NCI-H146 treated with DMSO at 0.1 percent for 48 hours (cell line): ENCODE measurements at regions not wholly inside any gene's neighbourhood (a gene's known extent, or its start where the extent isn't known, plus 50 kb on each side); places are given as distances from the start of the nearest gene placed in this dataset.
"Not testable (repeated sequence)": the region's sequence is repeated elsewhere in the genome, so short reads cannot be mapped to it uniquely, and the experiment has no call there.

Source experiments
- DNase-seq: peaks from one replicate; lab custom pipeline; 2025; ENCODE audit not compliant: unreplicated experiment; lab: John Stamatoyannopoulos, UW

- DNase-seq: peak; percentile 72
Measured at GRCh38 chr6:166703149-166703710, 76.2 kb upstream of the RPS6KA2 start.

DNA sequence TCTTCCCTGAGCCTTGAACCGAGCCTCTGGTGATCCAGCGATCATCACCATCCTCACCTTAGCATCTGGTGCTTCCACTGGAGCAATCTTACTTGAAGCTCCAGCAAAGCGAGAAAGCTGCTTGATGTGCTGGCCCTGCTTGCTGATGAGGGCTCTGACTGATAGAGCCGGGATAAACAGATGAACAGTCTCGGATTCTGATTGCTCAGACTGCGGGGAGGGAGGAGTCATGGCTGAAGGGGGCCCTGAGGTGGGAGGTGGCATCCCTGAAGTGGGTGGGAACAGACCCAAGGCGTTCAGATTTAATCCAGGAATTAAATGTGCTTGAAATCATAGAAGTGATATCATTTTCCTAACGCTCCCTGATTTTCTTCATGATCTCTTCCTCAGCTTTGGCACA, 74.4 kb upstream of the RPS6KA2 start:
- not testable (repeated sequence) for DNase-seq

DNA sequence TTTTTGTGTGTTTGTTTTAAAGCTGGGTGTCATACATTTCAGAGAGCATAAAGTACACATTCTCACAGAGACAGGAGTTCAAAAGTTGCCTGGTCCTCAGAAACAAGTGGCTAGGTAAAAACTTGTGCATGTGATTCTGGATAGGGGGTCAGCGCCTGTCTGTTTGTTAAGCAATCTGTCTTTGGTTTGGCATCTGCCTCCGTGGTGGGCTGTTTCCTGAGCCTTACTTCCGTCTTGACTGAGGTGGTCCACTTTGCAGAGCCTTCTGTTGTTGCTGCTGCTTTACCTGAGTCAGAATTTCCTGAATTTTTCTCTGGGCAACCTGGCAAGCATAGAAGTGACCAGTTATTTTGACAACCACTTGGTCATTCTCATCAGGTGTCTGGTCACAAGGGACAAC, 73.8 kb upstream of the RPS6KA2 start:
- not testable (repeated sequence) for DNase-seq

DNA sequence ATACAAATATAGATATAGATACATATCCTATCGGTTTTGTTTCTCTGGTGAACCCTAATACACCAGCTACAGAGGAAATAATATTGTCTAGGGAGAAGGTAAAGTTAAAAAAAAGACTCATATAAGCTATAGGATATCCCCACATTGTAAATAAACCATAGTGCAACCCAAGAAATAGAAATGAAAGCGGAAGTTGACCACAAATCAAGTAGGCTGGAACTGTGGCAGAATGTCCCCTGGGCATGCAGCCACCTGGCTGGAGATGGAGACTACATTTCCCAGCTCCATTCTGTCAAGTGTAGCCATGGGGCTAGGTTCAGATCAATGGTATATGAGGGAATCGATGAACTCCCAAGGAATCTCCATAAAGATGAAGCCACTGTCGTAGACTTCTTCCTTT, 70.1 kb upstream of the RPS6KA2 start:
- DNase-seq: no peak

DNA sequence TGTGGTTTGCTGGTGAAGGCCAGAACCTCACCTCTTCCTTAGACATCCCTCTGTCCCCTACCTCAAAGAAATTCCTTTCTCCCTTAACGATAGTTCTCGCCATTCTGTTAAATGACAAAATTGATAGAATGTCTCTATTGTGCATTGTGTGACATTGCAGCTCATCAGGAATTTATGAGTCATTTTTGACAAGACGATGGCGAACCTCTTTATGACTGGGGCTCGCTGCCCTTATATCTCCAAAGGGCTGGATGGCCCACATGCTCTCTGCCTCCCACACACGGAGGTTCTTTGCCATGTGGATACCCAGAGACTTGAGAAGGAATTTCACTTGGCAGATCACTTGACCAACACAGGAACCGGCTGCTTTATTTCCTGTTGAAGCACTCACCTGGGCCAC, 66.8 kb upstream of the RPS6KA2 start:
- DNase-seq: no peak

GRCh38 chr6:166692723-166693302, 65.8 kb upstream of the RPS6KA2 start:
- DNase-seq: no peak

GRCh38 chr6:166691746-166692145, 64.7 kb upstream of the RPS6KA2 start:
- no peak for DNase-seq

DNA sequence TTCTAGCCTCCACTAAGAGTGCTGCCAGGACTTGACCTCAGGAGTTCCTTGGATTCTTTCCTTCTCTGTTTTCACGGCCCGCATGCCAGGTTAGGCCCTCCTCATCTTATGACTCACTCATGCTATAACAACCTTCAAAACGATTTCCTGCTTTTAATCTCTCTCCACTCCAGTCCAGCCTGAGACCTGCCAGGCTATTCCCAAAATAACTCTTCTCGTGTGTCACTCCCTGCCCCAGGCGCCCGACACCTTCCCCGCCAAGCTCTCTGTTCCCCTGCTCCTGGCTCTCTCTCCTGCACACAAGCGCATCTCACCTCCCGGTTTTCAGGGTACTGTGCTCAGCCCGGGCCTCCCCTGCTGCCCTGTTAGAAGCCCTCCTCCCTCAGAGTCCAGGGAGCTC, 64.1 kb upstream of the RPS6KA2 start:
- no peak for DNase-seq

- DNase-seq: no peak
Measured at GRCh38 chr6:166689687-166690086, 62.6 kb upstream of the RPS6KA2 start.

GRCh38 chr6:166688901-166689300, 61.9 kb upstream of the RPS6KA2 start:
- DNase-seq: no peak

- no peak for DNase-seq
Measured at GRCh38 chr6:166687879-166688205, 60.8 kb upstream of the RPS6KA2 start.

DNA sequence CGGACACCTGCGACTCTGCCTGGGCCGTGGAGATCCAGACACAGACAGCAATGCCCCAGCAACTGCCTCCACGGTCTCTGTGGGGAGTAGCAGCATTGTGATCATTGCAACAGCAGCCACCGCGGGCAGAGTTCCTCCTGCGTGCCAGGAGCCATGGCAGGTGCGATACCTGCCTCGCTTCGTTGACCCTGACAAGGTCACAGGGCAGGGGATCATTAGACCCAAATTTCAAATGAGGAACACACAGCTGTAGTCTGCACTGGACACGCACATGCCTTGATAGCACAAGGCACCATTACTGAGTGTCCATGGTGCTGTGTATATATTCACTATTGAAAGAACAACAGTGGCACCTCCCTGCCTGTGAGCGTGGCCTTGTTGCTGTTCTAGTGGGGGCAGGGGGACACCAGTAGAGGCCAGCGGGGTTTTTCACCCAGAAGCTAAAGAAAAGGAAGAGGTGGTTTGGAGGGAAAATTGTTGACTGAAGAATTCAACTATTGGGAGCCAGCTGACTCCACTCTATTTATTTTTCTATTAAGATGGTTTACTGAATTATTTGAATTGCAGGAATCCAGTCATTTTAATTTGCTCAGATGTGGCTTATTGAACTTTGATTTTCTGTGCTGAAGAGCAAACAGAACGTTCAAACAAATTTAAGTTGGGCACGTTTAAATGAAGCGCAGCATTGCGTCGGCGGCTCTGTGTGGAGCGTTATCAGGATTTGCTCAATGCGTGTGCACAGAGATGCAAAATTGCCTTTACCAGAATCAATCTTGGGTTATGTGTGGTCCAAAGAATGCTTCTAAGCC, 60.2 kb upstream of the RPS6KA2 start:
- DNase-seq: peak; percentile 18

DNA sequence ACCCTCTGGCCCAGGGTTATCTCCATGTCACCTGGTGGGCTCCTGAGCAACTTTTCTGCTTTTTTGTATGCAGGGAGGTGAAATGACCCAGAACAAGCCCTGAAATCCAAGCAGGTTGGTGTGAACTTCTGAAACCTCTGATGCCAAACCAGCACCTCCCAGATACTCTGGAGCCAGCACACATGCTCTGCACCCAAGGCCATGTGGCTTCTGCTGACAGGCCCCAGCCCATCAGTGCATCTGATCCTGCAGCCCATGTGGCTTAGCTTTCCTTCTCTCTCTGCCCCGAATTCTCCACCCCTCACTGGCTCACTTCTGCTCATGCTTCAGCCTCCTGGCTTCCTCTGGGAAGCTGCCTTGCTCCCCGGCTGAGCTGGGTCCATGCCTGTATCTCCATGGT, 59.3 kb upstream of the RPS6KA2 start:
- no peak for DNase-seq

DNA sequence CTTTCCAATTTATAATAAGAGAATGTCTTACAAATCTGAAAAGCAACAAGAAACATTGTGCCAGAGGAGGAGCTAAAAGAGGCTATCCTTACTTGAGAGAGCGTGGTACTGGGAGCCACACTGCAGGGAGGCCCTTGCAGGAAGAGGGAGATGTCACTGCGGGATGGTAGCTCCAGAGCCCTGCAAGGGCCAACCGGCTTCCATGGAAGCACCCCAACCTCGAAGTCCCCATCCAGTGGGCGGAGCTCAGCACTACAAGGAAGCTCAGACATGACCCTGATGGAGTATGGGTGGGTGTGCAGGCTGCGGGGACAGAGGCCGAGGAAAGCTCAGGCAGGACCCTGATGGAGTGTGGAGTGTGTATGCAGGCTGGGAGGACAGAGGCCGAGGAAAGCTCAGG, 57.8 kb upstream of the RPS6KA2 start:
- DNase-seq: no peak

GRCh38 chr6:166684170-166684569, 57.1 kb upstream of the RPS6KA2 start:
- DNase-seq: no peak

DNA sequence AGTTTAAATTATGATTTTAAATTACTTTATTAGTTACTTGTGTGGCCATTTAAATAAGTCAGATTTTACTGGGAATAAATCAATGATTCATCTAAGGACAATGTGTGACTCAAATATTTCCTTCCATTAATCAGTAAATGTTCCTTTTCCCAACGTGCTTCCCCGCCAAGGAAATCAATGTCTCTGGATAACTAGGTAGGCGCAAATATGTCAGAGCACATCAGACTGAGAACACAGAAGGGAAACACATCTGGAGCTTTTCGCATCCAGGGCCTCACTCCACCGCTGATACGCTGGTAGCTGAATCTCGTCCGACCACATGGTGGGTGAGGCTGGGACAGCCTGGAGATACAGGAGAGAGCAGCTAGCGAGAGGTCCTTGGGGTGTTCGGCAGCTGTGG, 56.4 kb upstream of the RPS6KA2 start:
- no peak for DNase-seq

- DNase-seq: no peak
Measured at GRCh38 chr6:166679566-166679965, 52.5 kb upstream of the RPS6KA2 start.

DNA sequence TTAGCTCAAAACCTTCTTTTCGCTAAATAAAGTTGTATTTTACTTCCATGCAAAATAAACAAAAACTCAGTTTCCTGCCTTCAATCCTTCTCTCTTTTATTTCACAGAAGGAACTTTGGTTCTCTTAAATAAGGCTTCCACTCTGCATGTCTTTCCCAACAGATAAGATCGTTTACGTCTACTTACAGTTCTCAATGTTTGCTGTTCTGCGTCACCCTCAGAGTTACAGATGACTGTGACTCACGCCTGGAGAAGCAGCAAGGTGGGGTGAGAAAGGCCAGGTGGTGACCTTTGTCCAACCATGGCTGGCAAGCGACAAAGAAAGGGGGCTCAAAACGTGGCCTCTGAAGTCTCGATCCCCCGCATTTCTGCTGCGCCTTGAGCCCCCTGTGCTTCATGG, 51.4 kb upstream of the RPS6KA2 start:
- DNase-seq: no peak

DNA sequence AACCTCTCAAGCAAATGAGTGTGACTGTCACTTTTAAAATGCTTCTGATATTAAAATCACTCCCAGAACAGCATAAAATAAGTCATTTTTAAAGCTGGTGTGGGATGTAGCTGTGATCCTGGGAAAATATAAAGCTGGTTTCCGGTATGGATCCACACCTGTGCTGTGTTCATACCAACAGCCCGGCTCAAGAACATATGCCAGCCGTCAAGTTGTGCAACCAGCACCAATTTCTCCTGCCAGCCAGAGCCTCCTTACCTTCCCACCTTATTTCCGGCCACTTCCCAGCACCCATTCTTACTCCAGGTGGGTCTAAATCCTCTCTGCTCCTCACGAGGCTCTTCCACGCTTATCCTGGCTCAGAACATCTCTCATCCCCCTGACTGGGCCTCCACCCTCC, 50.9 kb upstream of the RPS6KA2 start:
- DNase-seq: no peak
